ENCODE measurements at regions not wholly inside any gene's neighbourhood (a gene's known extent, or its start where the extent isn't known, plus 50 kb on each side); places are given as distances from the start of the nearest gene placed in this dataset.

DNA sequence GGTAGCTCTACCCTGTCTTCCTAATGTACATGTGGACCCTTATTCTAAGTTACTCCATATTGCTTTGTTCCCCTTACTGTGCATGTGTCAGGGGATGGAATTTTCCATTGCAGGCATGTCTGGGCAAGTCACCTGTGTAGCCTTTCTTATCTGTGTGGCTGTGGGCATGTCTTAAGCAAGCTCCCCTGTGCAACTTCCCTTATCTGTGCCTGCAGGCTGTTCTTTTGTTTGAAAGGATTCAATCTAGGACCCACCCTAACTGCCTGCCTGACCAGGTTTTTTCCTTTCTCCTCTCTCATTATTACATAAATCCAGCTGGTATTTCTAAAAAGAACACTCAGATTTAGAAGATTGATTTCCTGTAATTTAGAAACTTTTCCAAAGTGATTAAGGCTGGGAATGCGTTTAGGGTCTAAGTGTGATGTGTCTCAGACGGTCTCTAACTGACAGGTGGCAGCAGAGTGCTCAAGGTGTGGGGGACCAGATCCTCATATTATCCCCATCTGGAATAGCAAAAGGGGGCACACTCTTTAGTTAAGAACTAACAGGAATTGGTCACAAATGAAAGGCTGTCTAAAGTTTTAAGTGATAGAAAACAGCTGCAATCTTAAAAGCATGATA is 198.9 kb upstream of the PPP1R2C start:
- Histone ChIP-seq H3K79me2 (ENCODE audit: control insufficient read depth, insufficient read depth, low read length) (no peaks in the 10 kb centered on the region), H3K36me3 (ENCODE audit: control insufficient read depth in 2 of 2, extremely low read depth in 1 of 2, insufficient read depth in 2 of 2, low read length in 2 of 2) (no peaks in the 10 kb centered on the region), H3K9ac (ENCODE audit: control insufficient read depth, extremely low read depth, insufficient read depth, low read length) (no peak overlapping the region), H3K4me1 (ENCODE audit: control insufficient read depth, extremely low read depth, insufficient read depth, low read length) (peaks cover 31% of the 10 kb centered on the region), H3K9me1 (ENCODE audit: control insufficient read depth, extremely low read depth, insufficient read depth, low read length) (no peaks in the 10 kb centered on the region), H3K27ac (ENCODE audit: control insufficient read depth, insufficient read depth, low read length) (peak overlapping the region; percentile 65), H3K9me3 (ENCODE audit: control insufficient read depth, low read depth, low read length) (peaks cover 12% of the 10 kb centered on the region), H3K4me3 (ENCODE audit: control insufficient read depth in 2 of 3, extremely low read depth in 1 of 3, insufficient read depth in 2 of 3, low read depth in 1 of 3, low read length in 3 of 3) (no peak overlapping the region), H3K27me3 (ENCODE audit: control insufficient read depth, extremely low read depth, insufficient read depth, low read length) (no peaks in the 10 kb centered on the region), H3K4me2 (ENCODE audit: control insufficient read depth, extremely low read depth, insufficient read depth, low read depth, low read length) (peak overlapping the region; percentile 69), H2AFZ (ENCODE audit: control insufficient read depth, low read length) (peak overlapping the region; percentile 47), H4K20me1 (ENCODE audit: control insufficient read depth, extremely low read depth, insufficient read depth, low read length) (no peaks in the 10 kb centered on the region)
- no peak for TF ChIP-seq EZH2 (IDR thresholded peaks at IDR 0.05; ENCODE audit: low read length)
- TF ChIP-seq, protein P1, sequence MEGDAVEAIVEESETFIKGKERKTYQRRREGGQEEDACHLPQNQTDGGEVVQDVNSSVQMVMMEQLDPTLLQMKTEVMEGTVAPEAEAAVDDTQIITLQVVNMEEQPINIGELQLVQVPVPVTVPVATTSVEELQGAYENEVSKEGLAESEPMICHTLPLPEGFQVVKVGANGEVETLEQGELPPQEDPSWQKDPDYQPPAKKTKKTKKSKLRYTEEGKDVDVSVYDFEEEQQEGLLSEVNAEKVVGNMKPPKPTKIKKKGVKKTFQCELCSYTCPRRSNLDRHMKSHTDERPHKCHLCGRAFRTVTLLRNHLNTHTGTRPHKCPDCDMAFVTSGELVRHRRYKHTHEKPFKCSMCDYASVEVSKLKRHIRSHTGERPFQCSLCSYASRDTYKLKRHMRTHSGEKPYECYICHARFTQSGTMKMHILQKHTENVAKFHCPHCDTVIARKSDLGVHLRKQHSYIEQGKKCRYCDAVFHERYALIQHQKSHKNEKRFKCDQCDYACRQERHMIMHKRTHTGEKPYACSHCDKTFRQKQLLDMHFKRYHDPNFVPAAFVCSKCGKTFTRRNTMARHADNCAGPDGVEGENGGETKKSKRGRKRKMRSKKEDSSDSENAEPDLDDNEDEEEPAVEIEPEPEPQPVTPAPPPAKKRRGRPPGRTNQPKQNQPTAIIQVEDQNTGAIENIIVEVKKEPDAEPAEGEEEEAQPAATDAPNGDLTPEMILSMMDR (optimal IDR thresholded peaks at IDR 0.05 in 1 of 3, IDR thresholded peaks at IDR 0.05 in 1 of 3, conservative IDR thresholded peaks at IDR 0.05 in 1 of 3; ENCODE audit: extremely low read depth in 1 of 3, insufficient read depth in 2 of 3, low read length in 3 of 3) = peak in 2 of 3 experiments; percentile 10 to 32
- DNase-seq (ENCODE audit: low read depth, low spot score) (peak; percentile 63), FAIRE-seq (peak; percentile 78)
- dilution Hi-C loops (cut with MboI; ENCODE audit: extremely low pct_ligation_motif_present, low sequenced_read_pairs) = no loop called here

DNA sequence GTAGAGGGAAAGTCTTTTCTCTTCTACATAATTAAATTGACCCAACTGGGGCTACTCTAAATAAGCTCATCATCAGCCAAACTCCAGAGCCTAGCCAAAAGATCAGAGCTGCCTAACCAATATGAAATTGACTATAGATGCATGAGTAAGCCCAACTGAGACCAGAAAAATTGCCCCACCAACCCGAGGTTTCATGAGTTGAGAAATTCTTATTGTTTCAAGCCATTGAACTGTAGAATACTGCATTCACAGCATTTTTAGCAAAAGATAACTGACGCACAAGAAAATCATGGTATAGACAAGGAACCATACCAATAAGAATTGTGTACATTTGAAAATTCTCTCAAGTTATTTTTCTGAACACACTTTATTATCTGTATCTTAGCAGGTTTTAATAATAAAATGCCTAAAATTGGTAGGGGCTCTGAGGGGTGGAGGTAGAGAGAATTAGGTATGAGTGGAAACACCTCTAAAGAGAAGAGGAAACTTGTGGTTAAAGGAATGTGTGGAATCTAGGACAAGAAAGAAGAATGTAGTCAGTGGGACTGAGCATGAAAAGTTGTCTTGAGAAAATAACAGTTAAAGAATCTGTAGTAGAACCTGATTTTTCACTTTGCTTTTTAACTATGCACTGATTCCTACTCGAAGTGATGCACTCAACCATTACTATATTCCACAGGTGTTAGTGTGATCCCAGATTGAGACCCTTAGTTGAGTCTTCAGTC is 200.9 kb upstream of the PPP1R2C start:
- Histone ChIP-seq H3K4me3 (ENCODE audit: control insufficient read depth in 2 of 3, extremely low read depth in 1 of 3, insufficient read depth in 2 of 3, low read depth in 1 of 3, low read length in 3 of 3) (peak overlapping the region in 1 of 3 experiments; percentile 7), H3K4me2 (ENCODE audit: control insufficient read depth, extremely low read depth, insufficient read depth, low read depth, low read length) (peak overlapping the region; percentile 25), H3K27me3 (ENCODE audit: control insufficient read depth, extremely low read depth, insufficient read depth, low read length) (no peaks in the 10 kb centered on the region), H3K4me1 (ENCODE audit: control insufficient read depth, extremely low read depth, insufficient read depth, low read length) (peaks cover 31% of the 10 kb centered on the region), H2AFZ (ENCODE audit: control insufficient read depth, low read length) (peak overlapping the region; percentile 60), H4K20me1 (ENCODE audit: control insufficient read depth, extremely low read depth, insufficient read depth, low read length) (no peaks in the 10 kb centered on the region), H3K36me3 (ENCODE audit: control insufficient read depth in 2 of 2, extremely low read depth in 1 of 2, insufficient read depth in 2 of 2, low read length in 2 of 2) (no peaks in the 10 kb centered on the region), H3K79me2 (ENCODE audit: control insufficient read depth, insufficient read depth, low read length) (no peaks in the 10 kb centered on the region), H3K9ac (ENCODE audit: control insufficient read depth, extremely low read depth, insufficient read depth, low read length) (no peak overlapping the region), H3K9me1 (ENCODE audit: control insufficient read depth, extremely low read depth, insufficient read depth, low read length) (no peaks in the 10 kb centered on the region), H3K27ac (ENCODE audit: control insufficient read depth, insufficient read depth, low read length) (no peak overlapping the region), H3K9me3 (ENCODE audit: control insufficient read depth, low read depth, low read length) (peaks cover 12% of the 10 kb centered on the region)
- dilution Hi-C loops (cut with MboI; ENCODE audit: extremely low pct_ligation_motif_present, low sequenced_read_pairs) = no loop called here
- FAIRE-seq (peak; percentile 79), DNase-seq (ENCODE audit: low read depth, low spot score) (no peak)
- TF ChIP-seq, protein P1 (optimal IDR thresholded peaks at IDR 0.05 in 1 of 3, IDR thresholded peaks at IDR 0.05 in 1 of 3, conservative IDR thresholded peaks at IDR 0.05 in 1 of 3; ENCODE audit: extremely low read depth in 1 of 3, insufficient read depth in 2 of 3, low read length in 3 of 3) = no peak
- no peak for TF ChIP-seq EZH2 (IDR thresholded peaks at IDR 0.05; ENCODE audit: low read length)
